ENCODE measurements at regions not wholly inside any gene's neighbourhood (a gene's known extent, or its start where the extent isn't known, plus 50 kb on each side); places are given as distances from the start of the nearest gene placed in this dataset.

DNA sequence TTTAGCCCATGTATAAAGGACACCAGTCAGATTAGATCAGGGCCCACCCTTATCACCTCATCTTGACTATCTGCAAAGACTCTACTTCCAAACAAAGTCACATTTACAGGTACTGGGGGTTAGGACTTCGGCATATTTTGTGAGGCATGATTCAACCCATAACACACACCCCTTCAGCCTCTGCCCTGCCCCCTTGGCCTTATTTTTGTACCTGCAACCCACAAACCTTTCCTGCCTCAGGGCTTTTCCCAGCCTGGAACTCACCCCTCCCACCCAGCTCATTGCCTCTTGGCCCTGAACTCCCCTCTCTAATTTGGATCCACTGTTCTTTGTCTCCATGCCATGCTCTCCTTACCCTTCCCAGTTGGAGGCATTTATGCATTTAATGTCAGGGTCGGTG, 1116.9 kb downstream of the TBC1D22A start:
- no peak for ATAC-seq
- Histone ChIP-seq H3K9me3 (no peaks in the 10 kb centered on the region), H3K36me3 (no peaks in the 10 kb centered on the region), H3K4me1 (no peaks in the 10 kb centered on the region), H3K27ac (no peak overlapping the region), H3K4me3 (no peak overlapping the region), H3K27me3 (peaks cover 0 to 19% (median 0%) of the 10 kb centered on the region in 9 donors)
- intact Hi-C loops (cut with DNase I): no loop called here
- DNase-seq: no peak
- 80 to 93% (median 86%) methylated on average over 2 of the region's 2 CpGs for WGBS, 4 donors
- TF ChIP-seq POLR2A (IDR thresholded peaks at IDR 0.05): no peak
- TF ChIP-seq CTCF (IDR thresholded peaks at IDR 0.05): no peak

- Histone ChIP-seq H3K4me3 (no peak overlapping the region), H3K36me3 (no peaks in the 10 kb centered on the region), H3K4me1 (no peaks in the 10 kb centered on the region), H3K27ac (no peak overlapping the region), H3K9me3 (no peaks in the 10 kb centered on the region), H3K27me3 (peaks cover 0 to 19% (median 0%) of the 10 kb centered on the region in 9 donors)
- no peak for DNase-seq
- no peak for ATAC-seq
- WGBS, 4 donors: 51 to 80% (median 64%) methylated on average over 5 of the region's 5 CpGs
- intact Hi-C loops (cut with DNase I): no loop called here
- TF ChIP-seq POLR2A (IDR thresholded peaks at IDR 0.05) (no peak), CTCF (IDR thresholded peaks at IDR 0.05) (no peak)
Measured at GRCh38 chr22:47878460-47878859, 1116.0 kb downstream of the TBC1D22A start.

DNA sequence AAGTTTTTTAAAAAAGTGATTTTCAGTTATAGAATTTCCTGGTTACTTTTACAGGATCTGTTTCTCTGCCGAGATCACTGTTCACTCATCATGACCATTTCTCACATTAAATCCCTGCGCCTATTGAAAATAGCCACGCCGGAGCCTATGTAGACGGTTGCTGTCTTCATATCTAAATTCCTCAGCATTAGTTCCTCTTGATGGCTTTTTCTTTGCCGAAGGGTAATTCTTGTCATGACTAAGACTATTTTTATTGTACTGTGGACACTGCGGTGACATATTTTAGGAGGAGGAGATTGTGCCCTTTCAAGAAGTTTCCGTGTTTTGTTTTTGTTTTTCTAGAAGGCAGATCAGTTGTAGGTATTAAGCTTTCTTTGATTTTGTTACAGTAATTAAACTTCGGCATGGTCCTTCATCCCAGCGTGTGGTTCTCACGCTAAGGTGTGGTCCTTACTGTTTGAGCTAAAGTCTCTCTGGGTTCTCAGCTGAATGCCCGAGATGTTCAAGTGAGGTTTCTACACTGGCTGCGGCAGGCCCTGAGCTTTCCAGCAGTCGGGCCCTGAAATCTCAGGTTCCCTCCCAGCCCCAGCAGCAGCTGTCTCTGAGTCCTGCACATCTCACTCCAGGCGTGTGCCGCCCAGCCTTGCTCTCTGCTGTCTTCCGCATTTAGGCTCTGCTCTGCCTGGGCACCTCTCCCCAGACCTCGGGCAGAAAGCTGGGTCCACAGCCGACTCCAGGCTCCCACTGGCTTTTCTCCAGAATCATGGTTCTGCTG, 1110.5 kb downstream of the TBC1D22A start:
- WGBS, 4 donors: 82 to 86% (median 85%) methylated on average over 19 of the region's 19 CpGs
- TF ChIP-seq CTCF (IDR thresholded peaks at IDR 0.05): no peak
- no peak for TF ChIP-seq POLR2A (IDR thresholded peaks at IDR 0.05)
- no peak for DNase-seq

GRCh38 chr22:47865626-47866025, 1103.2 kb downstream of the TBC1D22A start:
- Histone ChIP-seq H3K36me3 (no peaks in the 10 kb centered on the region), H3K9me3 (peaks cover 0 to 13% (median 7%) of the 10 kb centered on the region in 12 donors), H3K27ac (no peak overlapping the region), H3K27me3 (peaks cover 0 to 15% (median 0%) of the 10 kb centered on the region in 9 donors), H3K4me3 (no peak overlapping the region), H3K4me1 (no peaks in the 10 kb centered on the region)
- ATAC-seq (no peak), DNase-seq (no peak)
- no peak for TF ChIP-seq POLR2A (IDR thresholded peaks at IDR 0.05)
- no peak for TF ChIP-seq CTCF (IDR thresholded peaks at IDR 0.05)
- intact Hi-C loops (cut with DNase I): no loop called here
- WGBS, 4 donors: 68 to 81% (median 77%) methylated on average over 3 of the region's 3 CpGs

More for the DNA sequence above, 1110.5 kb downstream of the TBC1D22A start:
- Histone ChIP-seq H3K36me3 (no peaks in the 10 kb centered on the region), H3K27me3 (peaks cover 0 to 15% (median 0%) of the 10 kb centered on the region in 9 donors), H3K4me1 (no peaks in the 10 kb centered on the region), H3K27ac (no peak overlapping the region), H3K9me3 (peaks cover 0 to 8% (median 3%) of the 10 kb centered on the region in 12 donors), H3K4me3 (no peak overlapping the region)
- intact Hi-C loops (cut with DNase I): no loop called here
- no peak for ATAC-seq

Measured in heart left ventricle (tissue), 16 donors.